Activated T-helper 17 cell treated with anti-CD3 and anti-CD28 coated beads, Interleukin-2, amount 50 U/mL, for 72 hours (primary cell): ENCODE measurements at regions not wholly inside any gene's neighbourhood (a gene's known extent, or its start where the extent isn't known, plus 50 kb on each side); places are given as distances from the start of the nearest gene placed in this dataset.

ENCODE experiments used
- ATAC-seq: fragments of 150-1000 bp; cut with Tn5 transposase; replicated peaks from 2 replicates; pipeline ENCODE4 v1.10.0; 2021; ENCODE audit warnings: mild to moderate bottlenecking, moderate library complexity
- H3K27ac Mint-ChIP-seq: one replicate; pipeline ENCODE4 v1.8.0; 2022; ENCODE audit warnings: mixed read lengths
- H3K27me3 Mint-ChIP-seq: one replicate; pipeline ENCODE4 v1.8.0; 2022; ENCODE audit warnings: mixed read lengths
- H3K36me3 Mint-ChIP-seq: one replicate; pipeline ENCODE4 v1.8.0; 2022; ENCODE audit warnings: low read depth, mild to moderate bottlenecking, mixed read lengths
- H3K4me1 Mint-ChIP-seq: one replicate; pipeline ENCODE4 v1.8.0; 2022; ENCODE audit warnings: mixed read lengths
- H3K4me3 Mint-ChIP-seq: one replicate; pipeline ENCODE4 v1.8.0; 2022; ENCODE audit warnings: mild to moderate bottlenecking, mixed read lengths
- H3K9me3 Mint-ChIP-seq: one replicate; pipeline ENCODE4 v1.8.0; 2022; ENCODE audit warnings: mixed read lengths

- Mint-ChIP-seq H3K4me3 (no peak overlapping the region), H3K4me1 (no peaks in the 10 kb centered on the region), H3K27ac (no peak overlapping the region), H3K27me3 (no peaks in the 10 kb centered on the region), H3K36me3 (no peaks in the 10 kb centered on the region), H3K9me3 (no peaks in the 10 kb centered on the region)
- no peak for ATAC-seq
These were observed 267.8 kb upstream of the SNX7 start for GRCh38 chr1:98393719-98394118.

- no peaks in the 10 kb centered on the region for H3K36me3 Mint-ChIP-seq
- ATAC-seq: no peak
- no peak overlapping the region for H3K27ac Mint-ChIP-seq
- no peaks in the 10 kb centered on the region for H3K27me3 Mint-ChIP-seq
- peaks cover 3% of the 10 kb centered on the region for H3K4me1 Mint-ChIP-seq
- H3K4me3 Mint-ChIP-seq: no peak overlapping the region
- H3K9me3 Mint-ChIP-seq: no peaks in the 10 kb centered on the region
These were observed 270.3 kb upstream of the SNX7 start for GRCh38 chr1:98391175-98391574.

GRCh38 chr1:98389809-98390208 lies 271.7 kb upstream of the SNX7 start:
- Mint-ChIP-seq H3K4me3 (no peak overlapping the region), H3K4me1 (peaks cover 3% of the 10 kb centered on the region), H3K9me3 (no peaks in the 10 kb centered on the region), H3K27me3 (no peaks in the 10 kb centered on the region), H3K27ac (no peak overlapping the region), H3K36me3 (no peaks in the 10 kb centered on the region)
- no peak for ATAC-seq

- no peaks in the 10 kb centered on the region for H3K9me3 Mint-ChIP-seq
- H3K27ac Mint-ChIP-seq: peak overlapping the region; percentile 18
- peak overlapping the region; percentile 12 for H3K4me3 Mint-ChIP-seq
- no peaks in the 10 kb centered on the region for H3K27me3 Mint-ChIP-seq
- peaks cover 3% of the 10 kb centered on the region for H3K4me1 Mint-ChIP-seq
- ATAC-seq: peak; percentile 86
- H3K36me3 Mint-ChIP-seq: no peaks in the 10 kb centered on the region
These were observed 273.1 kb upstream of the SNX7 start for GRCh38 chr1:98388441-98388840.

- no peaks in the 10 kb centered on the region for H3K36me3 Mint-ChIP-seq
- H3K27me3 Mint-ChIP-seq: no peaks in the 10 kb centered on the region
- H3K27ac Mint-ChIP-seq: peak overlapping the region; percentile 18
- no peak for ATAC-seq
- peak overlapping the region; percentile 12 for H3K4me3 Mint-ChIP-seq
- H3K9me3 Mint-ChIP-seq: no peaks in the 10 kb centered on the region
- H3K4me1 Mint-ChIP-seq: peaks cover 3% of the 10 kb centered on the region
These were observed 273.8 kb upstream of the SNX7 start for GRCh38 chr1:98387701-98388100.

GRCh38 chr1:98386675-98387440 lies 274.7 kb upstream of the SNX7 start:
- Mint-ChIP-seq H3K36me3 (no peaks in the 10 kb centered on the region), H3K27me3 (no peaks in the 10 kb centered on the region), H3K4me1 (peaks cover 3% of the 10 kb centered on the region), H3K9me3 (no peaks in the 10 kb centered on the region), H3K27ac (no peak overlapping the region), H3K4me3 (no peak overlapping the region)
- no peak for ATAC-seq

GRCh38 chr1:98385652-98386051 lies 275.9 kb upstream of the SNX7 start:
- Mint-ChIP-seq H3K36me3 (no peaks in the 10 kb centered on the region), H3K27ac (no peak overlapping the region)
- no peak for ATAC-seq

GRCh38 chr1:98384461-98385141 lies 276.9 kb upstream of the SNX7 start:
- no peaks in the 10 kb centered on the region for H3K9me3 Mint-ChIP-seq
- peaks cover 3% of the 10 kb centered on the region for H3K4me1 Mint-ChIP-seq
- no peak overlapping the region for H3K4me3 Mint-ChIP-seq
- H3K27me3 Mint-ChIP-seq: no peaks in the 10 kb centered on the region
- no peak overlapping the region for H3K27ac Mint-ChIP-seq
- ATAC-seq: no peak
- H3K36me3 Mint-ChIP-seq: no peaks in the 10 kb centered on the region

More at GRCh38 chr1:98385652-98386051, 275.9 kb upstream of the SNX7 start:
- H3K4me3 Mint-ChIP-seq: no peak overlapping the region
- peaks cover 3% of the 10 kb centered on the region for H3K4me1 Mint-ChIP-seq
- no peaks in the 10 kb centered on the region for H3K9me3 Mint-ChIP-seq
- H3K27me3 Mint-ChIP-seq: no peaks in the 10 kb centered on the region

GRCh38 chr1:98382986-98383740 lies 278.4 kb upstream of the SNX7 start:
- ATAC-seq: no peak
- H3K36me3 Mint-ChIP-seq: no peaks in the 10 kb centered on the region
- H3K4me3 Mint-ChIP-seq: no peak overlapping the region
- H3K4me1 Mint-ChIP-seq: peaks cover 3% of the 10 kb centered on the region
- H3K27me3 Mint-ChIP-seq: no peaks in the 10 kb centered on the region
- H3K9me3 Mint-ChIP-seq: no peaks in the 10 kb centered on the region
- H3K27ac Mint-ChIP-seq: no peak overlapping the region

GRCh38 chr1:98382586-98382985 lies 278.9 kb upstream of the SNX7 start:
- H3K27me3 Mint-ChIP-seq: peaks cover 3% of the 10 kb centered on the region
- no peaks in the 10 kb centered on the region for H3K9me3 Mint-ChIP-seq
- H3K4me3 Mint-ChIP-seq: no peak overlapping the region
- no peaks in the 10 kb centered on the region for H3K36me3 Mint-ChIP-seq
- ATAC-seq: no peak
- H3K4me1 Mint-ChIP-seq: peaks cover 3% of the 10 kb centered on the region
- no peak overlapping the region for H3K27ac Mint-ChIP-seq

- H3K27me3 Mint-ChIP-seq: peaks cover 3% of the 10 kb centered on the region
- no peak overlapping the region for H3K27ac Mint-ChIP-seq
- H3K4me1 Mint-ChIP-seq: no peaks in the 10 kb centered on the region
- H3K9me3 Mint-ChIP-seq: no peaks in the 10 kb centered on the region
- ATAC-seq: no peak
- no peak overlapping the region for H3K4me3 Mint-ChIP-seq
- no peaks in the 10 kb centered on the region for H3K36me3 Mint-ChIP-seq
These were observed 287.4 kb upstream of the SNX7 start for GRCh38 chr1:98374098-98374497.

GRCh38 chr1:98373056-98373455 lies 288.5 kb upstream of the SNX7 start:
- Mint-ChIP-seq H3K27me3 (peaks cover 6% of the 10 kb centered on the region), H3K27ac (no peak overlapping the region), H3K36me3 (no peaks in the 10 kb centered on the region), H3K4me1 (no peaks in the 10 kb centered on the region), H3K9me3 (no peaks in the 10 kb centered on the region), H3K4me3 (no peak overlapping the region)
- no peak for ATAC-seq

GRCh38 chr1:98371764-98372163 lies 289.8 kb upstream of the SNX7 start:
- H3K4me1 Mint-ChIP-seq: no peaks in the 10 kb centered on the region
- H3K27ac Mint-ChIP-seq: no peak overlapping the region
- H3K4me3 Mint-ChIP-seq: no peak overlapping the region
- peaks cover 3% of the 10 kb centered on the region for H3K27me3 Mint-ChIP-seq
- no peaks in the 10 kb centered on the region for H3K36me3 Mint-ChIP-seq
- no peaks in the 10 kb centered on the region for H3K9me3 Mint-ChIP-seq
- no peak for ATAC-seq

GRCh38 chr1:98369463-98369862 lies 292.1 kb upstream of the SNX7 start:
- H3K27ac Mint-ChIP-seq: no peak overlapping the region
- no peak overlapping the region for H3K4me3 Mint-ChIP-seq
- ATAC-seq: no peak
- H3K36me3 Mint-ChIP-seq: no peaks in the 10 kb centered on the region
- H3K9me3 Mint-ChIP-seq: no peaks in the 10 kb centered on the region
- H3K4me1 Mint-ChIP-seq: no peaks in the 10 kb centered on the region
- peaks cover 3% of the 10 kb centered on the region for H3K27me3 Mint-ChIP-seq

GRCh38 chr1:98368995-98369394 lies 292.5 kb upstream of the SNX7 start:
- Mint-ChIP-seq H3K27ac (no peak overlapping the region), H3K4me3 (no peak overlapping the region), H3K36me3 (no peaks in the 10 kb centered on the region), H3K27me3 (peaks cover 3% of the 10 kb centered on the region), H3K4me1 (no peaks in the 10 kb centered on the region), H3K9me3 (no peaks in the 10 kb centered on the region)
- no peak for ATAC-seq
